Fibroblast of lung (primary cell): ENCODE measurements at regions not wholly inside any gene's neighbourhood (a gene's known extent, or its start where the extent isn't known, plus 50 kb on each side); places are given as distances from the start of the nearest gene placed in this dataset.

Experiments
- EZH2 ChIP-seq: IDR thresholded peaks from 2 replicates; pipeline ENCODE4 v1.5.1; 2012; ENCODE audit warnings: low read length, control low read depth, mild to moderate bottlenecking; ENCODE audit errors: missing control alignments
- TF ChIP-seq, protein P1 (sequence below), 2 donors: IDR thresholded peaks in 1 of 2; conservative IDR thresholded peaks in 1 of 2; 1 replicate in 1 of 2; 2 replicates in 1 of 2; pipeline ENCODE4 v1.5.1; 2011 to 2012; ENCODE audit warnings: low read length in 2 of 2, control low read depth in 1 of 2, inconsistent platforms in 1 of 2, low read depth in 1 of 2, mild to moderate bottlenecking in 1 of 2

DNA sequence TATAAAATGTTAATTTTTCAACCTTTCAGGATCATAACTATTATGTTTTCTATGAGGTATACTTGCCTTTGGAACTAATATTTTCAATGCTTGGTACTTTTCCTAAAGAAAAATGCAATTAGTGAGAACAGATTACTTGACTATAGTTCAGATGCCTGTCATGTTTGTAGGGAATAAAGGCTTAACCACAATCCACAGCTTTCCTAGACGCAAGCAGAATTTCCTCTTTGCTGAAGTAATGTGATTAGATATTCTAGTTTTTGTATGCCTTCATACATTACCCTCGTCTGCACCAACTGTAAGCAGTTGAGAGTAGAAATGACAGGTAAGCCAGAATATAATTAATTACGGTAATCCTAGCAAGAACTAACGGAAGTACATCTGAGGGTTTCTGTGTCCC is 581.4 kb upstream of the MMS22L start:
- TF ChIP-seq, protein P1, sequence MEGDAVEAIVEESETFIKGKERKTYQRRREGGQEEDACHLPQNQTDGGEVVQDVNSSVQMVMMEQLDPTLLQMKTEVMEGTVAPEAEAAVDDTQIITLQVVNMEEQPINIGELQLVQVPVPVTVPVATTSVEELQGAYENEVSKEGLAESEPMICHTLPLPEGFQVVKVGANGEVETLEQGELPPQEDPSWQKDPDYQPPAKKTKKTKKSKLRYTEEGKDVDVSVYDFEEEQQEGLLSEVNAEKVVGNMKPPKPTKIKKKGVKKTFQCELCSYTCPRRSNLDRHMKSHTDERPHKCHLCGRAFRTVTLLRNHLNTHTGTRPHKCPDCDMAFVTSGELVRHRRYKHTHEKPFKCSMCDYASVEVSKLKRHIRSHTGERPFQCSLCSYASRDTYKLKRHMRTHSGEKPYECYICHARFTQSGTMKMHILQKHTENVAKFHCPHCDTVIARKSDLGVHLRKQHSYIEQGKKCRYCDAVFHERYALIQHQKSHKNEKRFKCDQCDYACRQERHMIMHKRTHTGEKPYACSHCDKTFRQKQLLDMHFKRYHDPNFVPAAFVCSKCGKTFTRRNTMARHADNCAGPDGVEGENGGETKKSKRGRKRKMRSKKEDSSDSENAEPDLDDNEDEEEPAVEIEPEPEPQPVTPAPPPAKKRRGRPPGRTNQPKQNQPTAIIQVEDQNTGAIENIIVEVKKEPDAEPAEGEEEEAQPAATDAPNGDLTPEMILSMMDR (conservative IDR thresholded peaks at IDR 0.05 in 1 of 2, IDR thresholded peaks at IDR 0.05 in 1 of 2; ENCODE audit: low read depth in 1 of 2, low read length in 2 of 2), result no peak
- no peak for TF ChIP-seq EZH2
